ENCODE measurements at regions not wholly inside any gene's neighbourhood (a gene's known extent, or its start where the extent isn't known, plus 50 kb on each side); places are given as distances from the start of the nearest gene placed in this dataset.

GRCh38 chr5:155193483-155194107 is 180.0 kb downstream of the KIF4B start:
- TF ChIP-seq CTCF (conservative IDR thresholded peaks at IDR 0.05) = no peak
- TF ChIP-seq EZH2 (IDR thresholded peaks at IDR 0.05; ENCODE audit: low read depth) = no peak

All from PC-9 (cell line).